TTC549 (cell line): ENCODE measurements at regions not wholly inside any gene's neighbourhood (a gene's known extent, or its start where the extent isn't known, plus 50 kb on each side); places are given as distances from the start of the nearest gene placed in this dataset.

Experiments
- FAIRE-seq: peaks from 2 replicates; lab custom pipeline; 2012; peaks lifted over from hg19 to GRCh38; lab: Jason Lieb, UNC

- no peak for FAIRE-seq
These were observed 249.1 kb upstream of the JAG1 start for GRCh38 chr20:10922941-10923340.

GRCh38 chr20:10924644-10925201, 250.9 kb upstream of the JAG1 start:
- no peak for FAIRE-seq

GRCh38 chr20:10925767-10926166, 252.0 kb upstream of the JAG1 start:
- FAIRE-seq = no peak

- FAIRE-seq = no peak
These were observed 253.3 kb upstream of the JAG1 start for GRCh38 chr20:10927011-10927583.

GRCh38 chr20:10927936-10928840, 254.4 kb upstream of the JAG1 start:
- FAIRE-seq = no peak

- FAIRE-seq = no peak
These were observed 255.1 kb upstream of the JAG1 start for GRCh38 chr20:10928841-10929421.

- FAIRE-seq = no peak
These were observed 262.0 kb upstream of the JAG1 start for GRCh38 chr20:10935658-10936402.

- no peak for FAIRE-seq
These were observed 263.0 kb upstream of the JAG1 start for GRCh38 chr20:10936786-10937185.

GRCh38 chr20:10939331-10939941, 265.6 kb upstream of the JAG1 start:
- no peak for FAIRE-seq

- FAIRE-seq = no peak
These were observed 267.1 kb upstream of the JAG1 start for GRCh38 chr20:10940941-10941340.

GRCh38 chr20:10943686-10944265, 270.0 kb upstream of the JAG1 start:
- FAIRE-seq = no peak

- no peak for FAIRE-seq
These were observed 272.5 kb upstream of the JAG1 start for GRCh38 chr20:10946124-10946880.

GRCh38 chr20:10947726-10948125, 273.9 kb upstream of the JAG1 start:
- FAIRE-seq = no peak

- FAIRE-seq = no peak
These were observed 276.4 kb upstream of the JAG1 start for GRCh38 chr20:10949930-10950783.

- no peak for FAIRE-seq
These were observed 277.4 kb upstream of the JAG1 start for GRCh38 chr20:10951216-10951615.

- FAIRE-seq = no peak
These were observed 278.1 kb upstream of the JAG1 start for GRCh38 chr20:10951904-10952303.

- FAIRE-seq = no peak
These were observed 279.6 kb upstream of the JAG1 start for GRCh38 chr20:10953437-10953836.

GRCh38 chr20:10954137-10954840, 280.5 kb upstream of the JAG1 start:
- no peak for FAIRE-seq

- no peak for FAIRE-seq
These were observed 281.2 kb upstream of the JAG1 start for GRCh38 chr20:10954908-10955580.
